Stimulated activated CD4-positive, alpha-beta T cell treated with anti-CD3 and anti-CD28 coated beads, Interleukin-1b, Interleukin-23, amount 100 ng/mL, for 48 hours (primary cell): ENCODE measurements at regions not wholly inside any gene's neighbourhood (a gene's known extent, or its start where the extent isn't known, plus 50 kb on each side); places are given as distances from the start of the nearest gene placed in this dataset.

Experiments used
- DNase-seq: peaks from one replicate; pipeline ENCODE4 v3.0.0-alpha.2; 2020

GRCh38 chr13:40470660-40471059 is 195.8 kb downstream of the FOXO1 start:
- no peak for DNase-seq

GRCh38 chr13:40471076-40471475 is 195.4 kb downstream of the FOXO1 start:
- no peak for DNase-seq

GRCh38 chr13:40471911-40472310 is 194.5 kb downstream of the FOXO1 start:
- DNase-seq = no peak

- DNase-seq = no peak
Measured at GRCh38 chr13:40472427-40473220, 193.8 kb downstream of the FOXO1 start.

GRCh38 chr13:40475617-40476016 is 190.8 kb downstream of the FOXO1 start:
- no peak for DNase-seq

GRCh38 chr13:40476175-40476958 is 190.1 kb downstream of the FOXO1 start:
- DNase-seq = no peak

GRCh38 chr13:40477623-40478608 is 188.5 kb downstream of the FOXO1 start:
- no peak for DNase-seq

GRCh38 chr13:40478775-40479174 is 187.7 kb downstream of the FOXO1 start:
- DNase-seq = no peak

- no peak for DNase-seq
Measured at GRCh38 chr13:40479196-40479845, 187.1 kb downstream of the FOXO1 start.

- DNase-seq = no peak
Measured at GRCh38 chr13:40480012-40480914, 186.2 kb downstream of the FOXO1 start.

GRCh38 chr13:40480915-40481516 is 185.4 kb downstream of the FOXO1 start:
- no peak for DNase-seq

- no peak for DNase-seq
Measured at GRCh38 chr13:40483601-40484000, 182.8 kb downstream of the FOXO1 start.

- DNase-seq = peak; percentile 21
Measured at GRCh38 chr13:40484101-40484800, 182.2 kb downstream of the FOXO1 start.

- no peak for DNase-seq
Measured at GRCh38 chr13:40484974-40485373, 181.5 kb downstream of the FOXO1 start.

GRCh38 chr13:40485611-40486517 is 180.6 kb downstream of the FOXO1 start:
- DNase-seq = peak; percentile 80

GRCh38 chr13:40486518-40487163 is 179.8 kb downstream of the FOXO1 start:
- DNase-seq = no peak

- DNase-seq = no peak
Measured at GRCh38 chr13:40488869-40489391, 177.5 kb downstream of the FOXO1 start.

- peak; percentile 43 for DNase-seq
Measured at GRCh38 chr13:40490086-40490758, 176.2 kb downstream of the FOXO1 start.
